ENCODE measurements at regions not wholly inside any gene's neighbourhood (a gene's known extent, or its start where the extent isn't known, plus 50 kb on each side); places are given as distances from the start of the nearest gene placed in this dataset.

DNA sequence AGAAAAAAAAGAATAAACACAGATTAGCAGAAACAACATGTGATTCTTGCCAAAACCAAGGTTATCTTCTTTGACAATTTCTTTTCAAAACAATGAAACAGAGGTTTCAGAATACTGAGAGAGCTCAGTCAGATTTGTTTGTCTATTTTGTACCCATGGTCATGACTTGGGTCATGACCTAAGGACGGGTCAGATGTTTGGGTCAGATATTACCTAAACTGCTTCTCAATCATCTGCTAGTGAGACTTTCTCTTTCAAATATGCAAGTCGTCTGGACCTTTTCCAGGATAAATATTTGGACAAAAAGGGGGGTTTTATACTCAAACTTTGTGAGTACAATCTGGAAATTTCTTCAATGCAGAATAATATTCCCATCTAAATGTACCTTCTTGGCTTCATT, 148.3 kb upstream of the USP38 start:
- TF ChIP-seq, protein P1, sequence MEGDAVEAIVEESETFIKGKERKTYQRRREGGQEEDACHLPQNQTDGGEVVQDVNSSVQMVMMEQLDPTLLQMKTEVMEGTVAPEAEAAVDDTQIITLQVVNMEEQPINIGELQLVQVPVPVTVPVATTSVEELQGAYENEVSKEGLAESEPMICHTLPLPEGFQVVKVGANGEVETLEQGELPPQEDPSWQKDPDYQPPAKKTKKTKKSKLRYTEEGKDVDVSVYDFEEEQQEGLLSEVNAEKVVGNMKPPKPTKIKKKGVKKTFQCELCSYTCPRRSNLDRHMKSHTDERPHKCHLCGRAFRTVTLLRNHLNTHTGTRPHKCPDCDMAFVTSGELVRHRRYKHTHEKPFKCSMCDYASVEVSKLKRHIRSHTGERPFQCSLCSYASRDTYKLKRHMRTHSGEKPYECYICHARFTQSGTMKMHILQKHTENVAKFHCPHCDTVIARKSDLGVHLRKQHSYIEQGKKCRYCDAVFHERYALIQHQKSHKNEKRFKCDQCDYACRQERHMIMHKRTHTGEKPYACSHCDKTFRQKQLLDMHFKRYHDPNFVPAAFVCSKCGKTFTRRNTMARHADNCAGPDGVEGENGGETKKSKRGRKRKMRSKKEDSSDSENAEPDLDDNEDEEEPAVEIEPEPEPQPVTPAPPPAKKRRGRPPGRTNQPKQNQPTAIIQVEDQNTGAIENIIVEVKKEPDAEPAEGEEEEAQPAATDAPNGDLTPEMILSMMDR (conservative IDR thresholded peaks at IDR 0.05), result no peak
- TF ChIP-seq ZFX (IDR thresholded peaks at IDR 0.05), result no peak
